Ovary (tissue), 7 donors: ENCODE measurements at regions not wholly inside any gene's neighbourhood (a gene's known extent, or its start where the extent isn't known, plus 50 kb on each side); places are given as distances from the start of the nearest gene placed in this dataset.

Experiments
- DNase-seq, 5 donors: peaks; one replicate each; pipeline ENCODE4 v3.0.0-alpha.2; 2019 to 2020
- H3K27ac ChIP-seq, 2 donors: fragments of 200-600 bp; one replicate each; pipeline versions ENCODE4 v1.5.1 to v1.8.0; 2019 to 2022
- H3K27me3 ChIP-seq: fragments of 200-600 bp; one replicate; pipeline ENCODE4 v1.8.0; 2022
- H3K36me3 ChIP-seq: fragments of 200-600 bp; sonication (generic); one replicate; pipeline ENCODE4 v1.5.1; 2019
- H3K4me1 ChIP-seq: one replicate; pipeline ENCODE4 v1.8.1; 2013; ENCODE audit warnings: mild to moderate bottlenecking, moderate library complexity; ENCODE audit not compliant: insufficient read depth
- H3K4me3 ChIP-seq: fragments of 200-600 bp; sonication (generic); one replicate; pipeline ENCODE4 v1.5.1; 2017
- H3K9me3 ChIP-seq, 2 donors: fragments of 200-600 bp in 1 of 2; sonication (generic) in 1 of 2; one replicate each; pipeline versions ENCODE4 v1.5.1 to v1.8.1; 2013 to 2019; ENCODE audit warnings: mild to moderate bottlenecking in 1 of 2, moderate library complexity in 1 of 2
- CTCF ChIP-seq, 3 donors: fragments of 450-650 bp in 2 of 3; fragments of 200-600 bp in 1 of 3; IDR thresholded peaks; one replicate each; pipeline versions ENCODE4 v1.5.1 to v1.8.0; 2016 to 2022; ENCODE audit warnings: antibody characterized with exemption in 3 of 3, mild to moderate bottlenecking in 1 of 3
- EP300 ChIP-seq: sonication (generic); formaldehyde crosslinking; IDR thresholded peaks from one replicate; pipeline ENCODE4 v1.6.1; 2017; ENCODE audit warnings: antibody characterized with exemption
- POLR2A ChIP-seq: fragments of 450-650 bp; IDR thresholded peaks from one replicate; pipeline ENCODE4 v1.6.1; 2017; ENCODE audit warnings: antibody characterized with exemption, mild to moderate bottlenecking, moderate library complexity
- WGBS, 3 donors: extraction: QIAGEN DNeasy Blood & Tissue Kit in 1 of 3; methylation state at CpG; one replicate each; pipeline versions ENCODE4 v1.1.5 to v1.1.7; 2013 to 2017; 5-methylcytosine and 5-hydroxymethylcytosine counted together
- intact Hi-C, 4 donors: fragments of 100-400 bp; cut with DNase I; formaldehyde crosslinking; loops; one replicate each; pipeline versions ENCODE4 v1.11.0 to v1.15.1; 2022 to 2023
- donor health status: DM: no; HTN: no; CAD: no; lungs with moderate emphysema.
- donor health status: DM: no; HTN: no; CAD: no.
- donor health status: Bipolar disorder and iron deficiency.
- donor health status: DM: no; HTN: no; CAD: no.
- donor health status: DM: yes; HTN: yes; CAD: no.

- Histone ChIP-seq H3K36me3 (no peaks in the 10 kb centered on the region), H3K4me1 (no peaks in the 10 kb centered on the region), H3K9me3 (no peaks in the 10 kb centered on the region), H3K27me3 (no peaks in the 10 kb centered on the region), H3K4me3 (no peak overlapping the region), H3K27ac (no peak overlapping the region)
- intact Hi-C loops: no loop called here
- WGBS, 3 donors: 94 to 97% (median 97%) methylated on average over 1 of the region's 1 CpG
- no peak for TF ChIP-seq POLR2A
- TF ChIP-seq CTCF (IDR thresholded peaks at IDR 0.05): no peak
- no peak for TF ChIP-seq EP300
- no peak for DNase-seq
Measured at GRCh38 chr2:66269166-66269565, 165.8 kb upstream of the MEIS1 start.

- H3K4me1 ChIP-seq: no peaks in the 10 kb centered on the region
- no peaks in the 10 kb centered on the region for H3K9me3 ChIP-seq
- intact Hi-C loops: no loop called here
- no peaks in the 10 kb centered on the region for H3K27me3 ChIP-seq
- TF ChIP-seq CTCF (IDR thresholded peaks at IDR 0.05) (no peak), EP300 (no peak), POLR2A (no peak)
- no peaks in the 10 kb centered on the region for H3K36me3 ChIP-seq
- no peak overlapping the region for H3K4me3 ChIP-seq
- no peak overlapping the region for H3K27ac ChIP-seq
- no peak for DNase-seq
Measured at GRCh38 chr2:66268756-66269155, 166.2 kb upstream of the MEIS1 start.

- Histone ChIP-seq H3K9me3 (no peaks in the 10 kb centered on the region), H3K4me3 (no peak overlapping the region), H3K27me3 (no peaks in the 10 kb centered on the region), H3K36me3 (no peaks in the 10 kb centered on the region), H3K4me1 (no peaks in the 10 kb centered on the region), H3K27ac (no peak overlapping the region)
- 87 to 89% (median 88%) methylated on average over 3 of the region's 3 CpGs for WGBS, 3 donors
- TF ChIP-seq CTCF (IDR thresholded peaks at IDR 0.05): no peak
- TF ChIP-seq EP300: no peak
- no peak for TF ChIP-seq POLR2A
- DNase-seq: no peak
- intact Hi-C loops: no loop called here
Measured at GRCh38 chr2:66264354-66264753, 170.6 kb upstream of the MEIS1 start.

GRCh38 chr2:66255867-66256266 is 179.1 kb upstream of the MEIS1 start:
- DNase-seq: no peak
- intact Hi-C loops: no loop called here
- no peaks in the 10 kb centered on the region for H3K9me3 ChIP-seq
- H3K27me3 ChIP-seq: no peaks in the 10 kb centered on the region
- H3K4me1 ChIP-seq: peaks cover 4% of the 10 kb centered on the region
- 87 to 95% (median 89%) methylated on average over 3 of the region's 3 CpGs for WGBS, 3 donors
- no peak overlapping the region for H3K4me3 ChIP-seq
- no peaks in the 10 kb centered on the region for H3K36me3 ChIP-seq
- H3K27ac ChIP-seq: no peak overlapping the region
- TF ChIP-seq CTCF (IDR thresholded peaks at IDR 0.05) (no peak), POLR2A (no peak), EP300 (no peak)

- TF ChIP-seq CTCF (IDR thresholded peaks at IDR 0.05) (no peak), POLR2A (no peak), EP300 (no peak)
- Histone ChIP-seq H3K4me3 (no peak overlapping the region), H3K4me1 (peaks cover 4% of the 10 kb centered on the region), H3K36me3 (no peaks in the 10 kb centered on the region), H3K27ac (no peak overlapping the region), H3K9me3 (no peaks in the 10 kb centered on the region), H3K27me3 (no peaks in the 10 kb centered on the region)
- DNase-seq: no peak
- intact Hi-C loops: no loop called here
Measured at GRCh38 chr2:66255136-66255535, 179.8 kb upstream of the MEIS1 start.
